Stimulated activated naive CD8-positive, alpha-beta T cell treated with anti-CD3 and anti-CD28 coated beads, Interleukin-15, Interleukin-2, amounts not matched to agents 100 ng/mL and 50 ng/mL, for 24 hours (primary cell): ENCODE measurements at regions not wholly inside any gene's neighbourhood (a gene's known extent, or its start where the extent isn't known, plus 50 kb on each side); places are given as distances from the start of the nearest gene placed in this dataset.
"Not testable (repeated sequence)": the region's sequence is repeated elsewhere in the genome, so short reads cannot be mapped to it uniquely, and the experiment has no call there.

Experiments
- H3K27ac Mint-ChIP-seq: one replicate; pipeline ENCODE4 v1.8.0; 2021; ENCODE audit warnings: mild to moderate bottlenecking, mixed read lengths
- H3K27me3 Mint-ChIP-seq: one replicate; pipeline ENCODE4 v1.8.0; 2021; ENCODE audit warnings: mixed read lengths
- H3K36me3 Mint-ChIP-seq: one replicate; pipeline ENCODE4 v1.8.0; 2021; ENCODE audit warnings: low read depth, mixed read lengths
- H3K4me1 Mint-ChIP-seq: one replicate; pipeline ENCODE4 v1.8.0; 2021; ENCODE audit warnings: low read depth, mixed read lengths
- H3K4me3 Mint-ChIP-seq: one replicate; pipeline ENCODE4 v1.8.0; 2021; ENCODE audit warnings: mild to moderate bottlenecking, mixed read lengths
- H3K9me3 Mint-ChIP-seq: one replicate; pipeline ENCODE4 v1.8.0; 2021; ENCODE audit warnings: mixed read lengths

DNA sequence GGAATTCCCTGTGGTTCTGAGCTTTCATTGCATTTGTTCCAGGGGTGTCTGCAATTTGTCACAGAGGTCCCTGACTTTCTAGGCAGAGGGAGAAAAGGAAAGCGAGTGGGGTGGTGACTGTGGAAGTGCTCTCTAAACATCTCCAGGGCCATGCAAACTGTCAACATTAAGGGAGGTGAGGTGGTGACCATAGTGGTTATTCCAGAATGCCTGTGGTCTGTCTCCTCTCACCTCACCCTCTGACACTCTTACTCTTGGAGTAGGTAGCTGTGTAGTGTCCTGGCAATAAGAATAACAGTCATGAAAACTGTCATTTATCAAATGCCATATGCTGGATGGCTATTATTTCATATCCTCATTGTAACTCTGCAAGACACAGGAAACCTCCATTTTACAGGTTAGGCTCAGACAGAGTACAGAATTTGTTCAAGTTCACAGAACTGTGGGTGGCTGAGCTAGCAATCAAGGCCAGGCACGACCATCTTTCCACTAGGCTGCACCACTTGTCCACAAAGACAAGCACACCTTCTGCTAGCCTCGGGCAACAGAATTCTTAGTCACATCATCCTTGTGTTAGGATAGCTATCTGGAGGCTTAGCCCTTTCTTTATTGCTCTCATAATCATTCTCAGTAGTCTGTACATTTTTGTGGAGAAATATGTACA lies 179.4 kb downstream of the CD47 start:
- Mint-ChIP-seq H3K4me3 (no peak overlapping the region), H3K9me3 (no peaks in the 10 kb centered on the region), H3K4me1 (peaks cover 17% of the 10 kb centered on the region), H3K27ac (no peak overlapping the region), H3K36me3 (no peaks in the 10 kb centered on the region), H3K27me3 (peaks cover 7% of the 10 kb centered on the region)

DNA sequence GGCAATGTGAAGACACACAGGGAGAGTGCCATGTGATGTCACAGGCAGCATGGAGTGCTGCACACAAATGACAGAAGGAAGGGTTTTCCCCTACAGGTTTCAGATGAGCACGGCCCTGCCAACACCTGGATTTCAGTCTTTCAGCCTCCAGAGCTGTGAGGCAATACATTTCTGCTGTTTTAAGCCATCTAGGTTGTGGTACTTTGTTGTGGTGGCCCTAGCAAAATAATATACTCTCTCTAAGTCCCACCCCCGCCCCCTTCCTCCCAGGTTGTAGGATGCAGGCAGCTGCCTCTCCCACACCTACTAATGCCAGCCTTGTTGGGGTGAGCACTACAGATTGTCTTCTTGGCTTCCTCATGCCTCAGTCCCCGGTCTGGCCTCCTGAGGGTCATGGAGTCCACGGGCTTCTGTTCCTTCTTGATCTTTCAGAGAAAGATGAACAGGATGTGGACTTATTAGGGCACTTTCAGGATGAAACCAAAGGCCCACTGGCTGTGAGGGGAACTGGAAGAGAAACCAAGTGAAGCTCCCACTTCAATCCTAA lies 180.0 kb downstream of the CD47 start:
- no peaks in the 10 kb centered on the region for H3K36me3 Mint-ChIP-seq
- no peak overlapping the region for H3K4me3 Mint-ChIP-seq
- H3K9me3 Mint-ChIP-seq: no peaks in the 10 kb centered on the region
- H3K4me1 Mint-ChIP-seq: peaks cover 17% of the 10 kb centered on the region
- no peak overlapping the region for H3K27ac Mint-ChIP-seq
- H3K27me3 Mint-ChIP-seq: peaks cover 3% of the 10 kb centered on the region

DNA sequence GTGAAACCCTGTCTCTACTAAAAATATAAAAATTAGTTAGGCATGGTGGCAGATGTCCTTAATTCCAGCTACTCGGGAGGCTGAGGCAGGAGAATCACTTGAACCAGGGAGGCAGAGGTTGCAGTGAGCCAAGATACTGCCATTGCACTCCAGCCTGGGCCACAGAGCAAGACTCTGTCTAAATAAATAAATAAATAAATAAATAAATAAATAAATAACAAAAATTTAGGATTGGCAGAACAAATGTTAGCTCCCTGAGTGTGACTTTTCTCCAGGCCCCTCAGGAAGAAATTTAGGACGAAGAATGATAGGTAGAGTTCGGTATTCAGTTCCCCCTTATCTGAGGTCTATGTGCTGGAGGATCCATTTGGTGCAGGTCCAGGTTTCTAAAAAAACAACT lies 181.2 kb downstream of the CD47 start:
- H3K27me3 Mint-ChIP-seq, H3K36me3 Mint-ChIP-seq, H3K27ac Mint-ChIP-seq, H3K9me3 Mint-ChIP-seq, H3K4me3 Mint-ChIP-seq: not testable (repeated sequence)
- H3K4me1 Mint-ChIP-seq: peaks cover 17% of the 10 kb centered on the region

DNA sequence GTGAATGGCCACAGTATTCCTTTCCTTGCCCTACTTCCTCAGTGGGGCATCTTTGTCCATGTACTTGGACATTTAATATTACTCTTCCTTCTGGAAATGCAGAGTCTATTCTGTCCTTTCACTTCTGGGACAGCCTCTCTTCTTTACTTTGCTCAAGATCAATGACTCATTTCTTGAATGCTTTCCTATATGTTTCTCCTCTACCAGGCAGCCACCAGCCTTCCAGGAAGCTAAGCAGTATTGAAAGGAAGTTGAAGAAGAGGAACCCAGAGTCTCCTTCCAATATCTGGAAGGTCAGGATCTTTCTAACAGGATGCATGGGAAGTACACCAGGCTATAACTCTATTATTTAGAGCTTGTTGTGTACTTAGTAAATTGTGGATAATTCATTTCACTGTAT lies 182.8 kb downstream of the CD47 start:
- H3K4me3 Mint-ChIP-seq: no peak overlapping the region
- H3K4me1 Mint-ChIP-seq: peaks cover 17% of the 10 kb centered on the region
- peaks cover 3% of the 10 kb centered on the region for H3K27me3 Mint-ChIP-seq
- no peaks in the 10 kb centered on the region for H3K36me3 Mint-ChIP-seq
- no peaks in the 10 kb centered on the region for H3K9me3 Mint-ChIP-seq
- no peak overlapping the region for H3K27ac Mint-ChIP-seq

DNA sequence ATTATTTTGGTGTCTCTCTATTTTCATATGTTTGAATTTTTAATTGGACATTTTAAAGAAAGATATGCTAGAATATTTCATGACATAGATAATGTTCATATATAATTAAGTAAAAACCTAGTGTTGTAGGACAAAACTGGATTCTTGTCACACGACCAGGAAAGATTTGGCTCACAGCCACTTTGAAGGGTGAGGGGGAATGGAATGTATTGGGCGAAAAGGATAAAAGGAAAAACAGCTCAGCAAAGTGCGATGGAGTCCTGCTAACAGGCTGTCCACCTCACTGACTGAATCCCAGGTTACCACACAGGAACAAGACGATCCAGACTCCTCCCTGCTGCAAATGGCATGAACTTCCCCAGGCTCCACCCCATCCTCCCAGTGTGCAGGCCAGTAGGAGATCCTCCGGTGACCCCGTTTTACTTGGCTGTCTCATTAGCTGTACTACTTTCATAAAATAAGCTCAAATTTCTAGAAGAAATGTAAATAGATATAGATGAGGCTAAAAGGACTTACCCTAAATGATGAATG lies 186.2 kb downstream of the CD47 start:
- H3K27ac Mint-ChIP-seq: no peak overlapping the region
- peaks cover 12% of the 10 kb centered on the region for H3K27me3 Mint-ChIP-seq
- H3K4me3 Mint-ChIP-seq: no peak overlapping the region
- no peaks in the 10 kb centered on the region for H3K4me1 Mint-ChIP-seq
- H3K9me3 Mint-ChIP-seq: no peaks in the 10 kb centered on the region
- no peaks in the 10 kb centered on the region for H3K36me3 Mint-ChIP-seq

DNA sequence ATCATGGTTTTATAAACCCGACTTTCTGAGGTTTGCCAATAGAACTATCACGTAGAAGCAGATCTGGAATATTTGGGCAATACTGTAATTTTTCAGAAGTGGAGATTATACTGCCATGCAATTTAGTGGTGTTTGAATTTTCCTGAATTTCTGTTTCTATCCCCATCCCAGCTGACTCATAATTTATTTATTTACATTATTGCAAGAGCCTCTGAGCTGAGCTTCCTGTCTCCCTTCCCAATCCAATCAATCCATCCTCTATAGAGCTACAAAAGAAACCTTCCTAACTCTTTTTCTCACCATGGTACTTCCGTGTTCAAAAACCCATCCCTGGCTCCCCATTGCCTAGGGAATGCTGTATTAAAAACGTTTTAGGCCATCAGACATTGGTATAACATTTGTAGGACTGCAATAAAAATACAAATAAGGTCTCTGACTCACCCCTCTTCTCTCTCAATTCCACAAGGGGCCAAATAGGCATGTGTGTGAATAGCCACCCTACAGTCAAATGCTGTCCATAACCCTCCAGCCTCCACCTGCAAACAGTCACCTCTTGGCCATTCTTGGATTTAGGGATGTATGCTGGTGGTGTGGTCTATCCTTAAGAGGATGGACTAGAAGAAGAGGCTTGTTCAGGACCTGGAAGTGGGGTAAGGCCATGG lies 190.7 kb downstream of the CD47 start:
- Mint-ChIP-seq H3K36me3 (no peaks in the 10 kb centered on the region), H3K9me3 (no peaks in the 10 kb centered on the region), H3K27ac (no peak overlapping the region), H3K27me3 (peaks cover 36% of the 10 kb centered on the region), H3K4me3 (no peak overlapping the region), H3K4me1 (no peaks in the 10 kb centered on the region)

DNA sequence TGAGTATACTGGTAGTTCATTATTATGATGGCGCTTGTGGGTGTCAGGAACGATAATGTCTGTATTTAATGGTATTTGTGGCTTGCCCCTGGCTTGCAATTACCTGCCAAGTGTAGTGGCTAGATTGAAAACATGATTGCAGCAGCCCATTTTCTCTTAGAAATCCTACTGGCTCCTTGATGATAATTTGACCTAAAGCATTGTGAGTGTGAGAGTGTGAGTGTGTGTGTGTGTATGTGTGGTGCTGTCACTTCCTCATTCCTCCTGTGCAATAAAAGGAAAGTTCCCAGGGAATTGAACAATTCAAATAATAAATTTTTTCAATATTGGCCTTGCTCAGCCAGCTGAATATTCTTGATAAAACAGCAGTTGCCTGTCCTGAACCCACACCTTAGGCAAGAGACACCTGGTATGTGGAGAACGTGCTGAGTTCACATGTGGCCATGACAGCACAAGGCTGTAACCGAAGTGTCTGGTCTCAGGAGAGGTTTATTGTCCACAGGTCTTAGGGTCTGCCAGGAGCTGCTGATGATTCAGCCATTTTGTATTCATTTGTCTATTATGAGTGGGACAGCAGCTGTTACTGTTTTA lies 193.3 kb downstream of the CD47 start:
- Mint-ChIP-seq H3K4me3 (no peak overlapping the region), H3K27me3 (peaks cover 45% of the 10 kb centered on the region), H3K9me3 (no peaks in the 10 kb centered on the region), H3K36me3 (no peaks in the 10 kb centered on the region), H3K27ac (no peak overlapping the region), H3K4me1 (no peaks in the 10 kb centered on the region)

DNA sequence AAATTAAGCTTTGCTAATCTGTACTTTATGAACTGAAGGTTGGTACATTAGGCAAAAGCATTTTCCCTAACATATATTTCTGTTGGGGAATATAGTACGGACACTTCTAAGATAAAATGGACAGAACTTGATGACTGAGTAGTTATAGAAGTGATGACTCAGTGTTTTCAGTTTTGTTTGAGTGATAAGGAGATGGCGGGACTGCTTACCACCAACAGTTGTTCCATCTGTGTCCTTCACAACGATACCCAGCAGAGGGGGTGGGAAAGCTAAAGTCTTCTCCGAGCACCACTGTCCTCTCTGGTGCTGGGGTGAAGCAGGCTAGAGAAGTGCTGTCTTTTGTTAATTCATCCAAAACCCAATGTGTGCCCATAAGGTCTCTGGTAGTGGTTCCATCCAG lies 195.8 kb downstream of the CD47 start:
- Mint-ChIP-seq H3K36me3 (no peaks in the 10 kb centered on the region), H3K27ac (no peak overlapping the region), H3K4me3 (no peak overlapping the region), H3K4me1 (no peaks in the 10 kb centered on the region), H3K27me3 (peaks cover 44% of the 10 kb centered on the region), H3K9me3 (no peaks in the 10 kb centered on the region)

DNA sequence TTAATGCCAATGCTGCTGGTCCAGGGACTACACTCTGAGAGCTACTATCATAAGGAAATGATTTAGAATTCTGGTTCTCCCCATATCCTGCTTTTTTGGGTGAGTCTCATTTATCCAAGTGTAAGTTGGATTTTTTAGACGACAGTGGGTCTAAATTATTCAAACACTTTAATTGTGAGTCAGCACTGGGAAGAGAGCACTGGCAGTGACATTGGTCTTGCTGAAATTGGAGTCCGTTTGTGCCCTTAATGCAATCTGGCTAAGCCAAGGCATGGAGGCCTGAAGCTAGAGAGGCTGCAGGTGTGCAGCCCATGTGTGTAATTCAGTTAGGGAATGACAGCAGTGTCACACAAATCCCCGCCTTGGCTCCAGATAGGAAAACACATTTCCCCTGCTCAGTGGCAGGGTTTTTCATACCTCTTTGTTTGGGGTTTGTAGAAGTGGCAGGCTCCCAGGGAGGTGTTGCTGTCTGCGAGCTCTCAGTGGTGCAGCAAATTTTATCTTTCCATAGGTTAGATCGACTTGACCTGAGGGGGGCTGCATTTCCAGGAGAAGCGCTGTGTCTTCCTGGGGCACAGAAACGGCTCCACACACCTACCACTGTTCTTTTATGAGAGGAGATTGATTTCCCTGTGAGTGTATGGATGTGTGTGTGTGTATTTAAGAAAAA lies 197.7 kb downstream of the CD47 start:
- H3K9me3 Mint-ChIP-seq: peaks cover 4% of the 10 kb centered on the region
- H3K4me3 Mint-ChIP-seq: no peak overlapping the region
- H3K36me3 Mint-ChIP-seq: no peaks in the 10 kb centered on the region
- peaks cover 40% of the 10 kb centered on the region for H3K27me3 Mint-ChIP-seq
- H3K4me1 Mint-ChIP-seq: no peaks in the 10 kb centered on the region
- H3K27ac Mint-ChIP-seq: no peak overlapping the region

DNA sequence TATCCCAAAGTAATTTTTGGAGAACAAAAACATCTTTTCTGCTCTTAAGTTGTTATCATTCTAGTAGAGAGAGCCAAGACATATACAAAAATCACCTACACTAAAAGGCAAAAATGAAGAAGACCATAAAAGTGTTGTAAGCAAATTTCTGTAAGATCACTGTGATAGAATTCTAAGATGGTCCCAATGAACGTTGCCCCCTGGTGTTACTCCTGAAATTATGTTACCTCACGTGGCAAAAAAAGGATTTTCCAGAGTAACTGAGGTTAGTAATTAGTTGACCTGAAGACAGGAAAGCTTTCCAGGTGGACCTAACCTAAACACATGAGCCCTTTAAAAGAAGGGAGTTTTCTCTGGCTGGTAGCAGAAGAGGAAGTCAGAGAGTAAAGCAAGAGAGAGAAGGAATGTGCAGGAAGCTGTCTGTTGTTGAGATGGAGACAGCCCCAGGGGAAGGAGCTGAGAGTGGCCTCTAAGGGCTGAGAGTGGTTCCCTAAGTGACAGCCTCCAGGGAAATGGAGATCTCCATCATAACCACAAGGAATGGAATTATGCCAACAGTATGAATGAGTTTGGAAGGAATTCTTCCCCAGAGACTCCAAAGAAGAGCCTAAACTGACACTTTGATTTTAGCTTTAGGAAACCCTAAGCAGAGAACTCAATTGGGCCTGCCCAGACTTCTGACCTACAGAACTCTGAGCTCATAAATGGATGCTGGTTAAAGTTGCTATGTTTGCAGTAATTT lies 205.9 kb downstream of the CD47 start:
- Mint-ChIP-seq H3K9me3 (peaks cover 4% of the 10 kb centered on the region), H3K4me3 (no peak overlapping the region), H3K27ac (no peak overlapping the region), H3K36me3 (no peaks in the 10 kb centered on the region), H3K27me3 (no peaks in the 10 kb centered on the region), H3K4me1 (peaks cover 15% of the 10 kb centered on the region)

DNA sequence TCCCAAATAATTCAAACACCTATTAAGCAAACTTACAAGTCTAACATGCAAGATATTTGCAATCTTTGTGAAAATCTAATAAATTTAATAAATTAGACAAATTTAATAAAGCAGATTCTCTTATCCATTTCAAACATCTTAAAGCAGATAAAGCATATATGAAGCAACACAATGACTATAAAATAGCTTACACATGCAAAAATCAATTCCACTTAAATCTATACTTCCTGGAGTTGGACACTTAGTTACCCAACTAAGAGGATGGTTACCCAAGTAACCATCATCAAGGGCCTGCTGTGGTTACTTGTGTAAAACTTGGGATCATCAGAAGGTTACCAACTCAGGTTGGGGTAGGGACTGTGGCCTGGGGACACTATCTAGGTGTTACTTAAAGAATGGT lies 206.8 kb downstream of the CD47 start:
- H3K4me1 Mint-ChIP-seq: peaks cover 15% of the 10 kb centered on the region
- H3K4me3 Mint-ChIP-seq: no peak overlapping the region
- H3K36me3 Mint-ChIP-seq: no peaks in the 10 kb centered on the region
- no peak overlapping the region for H3K27ac Mint-ChIP-seq
- no peaks in the 10 kb centered on the region for H3K27me3 Mint-ChIP-seq
- H3K9me3 Mint-ChIP-seq: peaks cover 2% of the 10 kb centered on the region

DNA sequence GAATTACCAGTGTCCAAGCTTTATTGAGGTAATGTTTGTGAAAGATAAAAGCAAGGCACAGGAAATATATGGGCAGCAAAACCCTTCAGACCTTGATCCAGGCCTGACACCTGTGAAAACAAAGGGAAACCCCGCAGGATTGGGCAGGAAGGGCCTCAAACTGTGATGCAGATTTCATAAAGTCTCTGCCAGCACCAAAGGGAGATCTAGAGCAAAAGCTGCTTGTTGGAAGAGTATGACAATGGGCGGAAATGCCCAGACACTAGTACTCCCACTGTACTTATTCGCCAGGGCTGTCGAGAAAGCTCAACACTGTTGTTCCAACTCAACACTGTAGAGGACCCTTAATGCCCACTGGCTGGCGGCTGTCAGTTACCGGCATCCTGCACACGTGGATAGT lies 207.9 kb downstream of the CD47 start:
- no peak overlapping the region for H3K27ac Mint-ChIP-seq
- H3K9me3 Mint-ChIP-seq: no peaks in the 10 kb centered on the region
- peaks cover 15% of the 10 kb centered on the region for H3K4me1 Mint-ChIP-seq
- no peak overlapping the region for H3K4me3 Mint-ChIP-seq
- H3K27me3 Mint-ChIP-seq: no peaks in the 10 kb centered on the region
- no peaks in the 10 kb centered on the region for H3K36me3 Mint-ChIP-seq

DNA sequence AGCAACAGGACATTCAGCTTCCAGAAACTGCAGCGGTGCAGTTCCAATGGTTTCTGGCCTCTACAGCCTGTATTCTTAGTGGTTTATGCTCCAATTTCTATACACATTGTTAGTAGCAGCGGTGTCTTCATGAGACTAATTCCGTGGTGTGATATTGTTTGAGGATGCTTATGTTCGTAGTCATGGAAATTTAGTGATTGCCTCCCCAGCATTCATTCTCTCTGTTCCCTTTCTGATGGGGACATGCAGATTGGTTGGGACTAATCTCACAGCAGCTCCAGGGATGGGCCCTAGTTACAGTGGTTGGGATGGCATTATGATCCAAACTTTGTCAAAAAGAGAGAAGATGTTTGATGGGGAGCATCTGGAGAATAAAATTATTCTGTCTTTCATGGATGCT lies 208.6 kb downstream of the CD47 start:
- no peaks in the 10 kb centered on the region for H3K36me3 Mint-ChIP-seq
- H3K27me3 Mint-ChIP-seq: no peaks in the 10 kb centered on the region

DNA sequence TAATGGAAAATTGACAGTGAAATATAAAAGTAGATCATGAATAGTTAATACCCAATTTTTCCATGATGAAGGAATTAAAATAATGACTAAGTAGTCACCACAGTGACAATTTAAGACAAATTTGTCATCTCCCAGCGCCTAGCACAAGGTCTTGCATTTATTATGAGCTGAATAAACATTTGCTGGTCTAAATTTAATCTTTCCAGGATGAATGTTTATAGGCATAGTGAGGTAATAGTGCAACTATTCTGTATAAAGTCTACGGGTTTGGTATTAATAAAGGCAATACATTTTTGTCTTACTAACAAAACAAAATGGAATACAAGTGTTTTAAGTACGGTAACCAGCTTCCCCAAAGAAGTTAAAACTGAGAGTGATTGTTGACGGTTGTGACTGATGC lies 209.3 kb downstream of the CD47 start:
- H3K27me3 Mint-ChIP-seq: no peaks in the 10 kb centered on the region

More for the DNA sequence above, 208.6 kb downstream of the CD47 start:
- Mint-ChIP-seq H3K9me3 (no peaks in the 10 kb centered on the region), H3K4me1 (peaks cover 15% of the 10 kb centered on the region), H3K4me3 (no peak overlapping the region), H3K27ac (no peak overlapping the region)

More for the DNA sequence above, 209.3 kb downstream of the CD47 start:
- no peak overlapping the region for H3K4me3 Mint-ChIP-seq
- H3K4me1 Mint-ChIP-seq: peaks cover 15% of the 10 kb centered on the region
- H3K9me3 Mint-ChIP-seq: no peaks in the 10 kb centered on the region
- H3K36me3 Mint-ChIP-seq: no peaks in the 10 kb centered on the region
- H3K27ac Mint-ChIP-seq: no peak overlapping the region
